ENCODE measurements at regions not wholly inside any gene's neighbourhood (a gene's known extent, or its start where the extent isn't known, plus 50 kb on each side); places are given as distances from the start of the nearest gene placed in this dataset.

- H3K27me3 ChIP-seq (ENCODE audit: control insufficient read depth, insufficient read depth, low read length) = no peaks in the 10 kb centered on the region
- no peaks in the 10 kb centered on the region for H3K36me3 ChIP-seq (ENCODE audit: control insufficient read depth, insufficient read depth, low read length)
- no peak overlapping the region for H3K18ac ChIP-seq (ENCODE audit: low read depth, low read length)
- no peak overlapping the region for H3K56ac ChIP-seq (ENCODE audit: extremely low read depth, insufficient read depth, low read length)
- no peak overlapping the region for H3K23ac ChIP-seq (ENCODE audit: low read depth, low read length)
- no peak overlapping the region for H2AFZ ChIP-seq (replicated peaks; ENCODE audit: low read length, poor library complexity)
- no peak overlapping the region for H2BK15ac ChIP-seq (ENCODE audit: low read depth, low read length)
- no peaks in the 10 kb centered on the region for H3K9me1 ChIP-seq (ENCODE audit: insufficient read depth, low read length)
- ATAC-seq (ENCODE audit: low read depth) (no peak), DNase-seq (no peak)
- H3K79me1 ChIP-seq (ENCODE audit: low read depth in 1 of 2, low read length in 2 of 2) = no peaks in the 10 kb centered on the region
- no peaks in the 10 kb centered on the region for H3K4me1 ChIP-seq (ENCODE audit: control insufficient read depth, insufficient read depth, low read length)
- H4K91ac ChIP-seq (ENCODE audit: insufficient read depth, low read depth, low read length) = no peak overlapping the region
- no peak overlapping the region for H3K4me3 ChIP-seq (ENCODE audit: insufficient read depth, low read depth, low read length)
- intact Hi-C loops (cut with micrococcal nuclease) (no loop called here), in situ Hi-C loops (cut with MboI; ENCODE audit: low sequenced_read_pairs) (no loop called here), dilution Hi-C loops (cut with HindIII; ENCODE audit: low sequenced_read_pairs, unreplicated experiment) (no loop called here)
- no peak overlapping the region for H3K4ac ChIP-seq (ENCODE audit: low read depth, low read length)
- H3K27ac ChIP-seq (ENCODE audit: insufficient read depth, low read length) = no peak overlapping the region
- H2BK5ac ChIP-seq (ENCODE audit: low read depth, low read length, poor library complexity, severe bottlenecking) = no peak overlapping the region
- no TSS peak for BruUV-seq (replicated peaks)
- H3K4me2 ChIP-seq (ENCODE audit: low read depth, low read length) = no peak overlapping the region
- H2BK120ac ChIP-seq (ENCODE audit: low read depth, low read length) = no peak overlapping the region
- ChIA-PET POLR2A (ENCODE audit: unreplicated experiment) (no interaction called here), CTCF (no interaction called here)
- no peak overlapping the region for H4K5ac ChIP-seq (ENCODE audit: low read depth, low read length)
- no peak overlapping the region for H3K14ac ChIP-seq (replicated peaks; ENCODE audit: low read depth, low read length)
- no peak overlapping the region for H4K8ac ChIP-seq (ENCODE audit: low read depth in 2 of 2, low read length in 2 of 2)
- H3K9me3 ChIP-seq (ENCODE audit: control insufficient read depth, insufficient read depth, low read length) = peaks cover 11% of the 10 kb centered on the region
- WGBS, 2 experiments (ENCODE audit: extremely low coverage in 2 of 2, insufficient read length in 1 of 2) = no CpG with 5 or more reads among the region's 2 CpGs
- no peak overlapping the region for H2AK5ac ChIP-seq (ENCODE audit: low read depth, low read length)
- TF ChIP-seq CEBPB (IDR thresholded peaks at IDR 0.05; ENCODE audit: low read depth, low read length) (no peak), USF2 (IDR thresholded peaks at IDR 0.05; ENCODE audit: low read depth, low read length) (no peak)
- no peak overlapping the region for H3K9ac ChIP-seq (ENCODE audit: low read depth, low read length)
- H2AK9ac ChIP-seq (replicated peaks; ENCODE audit: low read depth, low read length, poor library complexity) = no peak overlapping the region
- no peaks in the 10 kb centered on the region for H4K20me1 ChIP-seq (ENCODE audit: insufficient read depth, low read length)
- no peak overlapping the region for H2BK20ac ChIP-seq (ENCODE audit: low read depth, low read length)
Measured at GRCh38 chr15:93449798-93450197, 360.8 kb upstream of the RGMA start.
